HG03103 (cell line): ENCODE measurements at regions not wholly inside any gene's neighbourhood (a gene's known extent, or its start where the extent isn't known, plus 50 kb on each side); places are given as distances from the start of the nearest gene placed in this dataset.

Experiments used
- ATAC-seq: cut with Tn5 transposase; IDR thresholded peaks from one replicate; pipeline ENCODE4 v1.9.1; 2021; ENCODE audit warnings: low read depth; ENCODE audit not compliant: unreplicated experiment

- ATAC-seq = no peak
Measured at GRCh38 chr13:97715763-97716162, 237.7 kb upstream of the IPO5 start.

GRCh38 chr13:97716746-97717145 lies 236.7 kb upstream of the IPO5 start:
- ATAC-seq = no peak

GRCh38 chr13:97719736-97720135 lies 233.7 kb upstream of the IPO5 start:
- no peak for ATAC-seq

GRCh38 chr13:97720896-97721295 lies 232.6 kb upstream of the IPO5 start:
- no peak for ATAC-seq

- no peak for ATAC-seq
Measured at GRCh38 chr13:97723655-97724054, 229.8 kb upstream of the IPO5 start.

GRCh38 chr13:97724450-97724849 lies 229.0 kb upstream of the IPO5 start:
- no peak for ATAC-seq

DNA sequence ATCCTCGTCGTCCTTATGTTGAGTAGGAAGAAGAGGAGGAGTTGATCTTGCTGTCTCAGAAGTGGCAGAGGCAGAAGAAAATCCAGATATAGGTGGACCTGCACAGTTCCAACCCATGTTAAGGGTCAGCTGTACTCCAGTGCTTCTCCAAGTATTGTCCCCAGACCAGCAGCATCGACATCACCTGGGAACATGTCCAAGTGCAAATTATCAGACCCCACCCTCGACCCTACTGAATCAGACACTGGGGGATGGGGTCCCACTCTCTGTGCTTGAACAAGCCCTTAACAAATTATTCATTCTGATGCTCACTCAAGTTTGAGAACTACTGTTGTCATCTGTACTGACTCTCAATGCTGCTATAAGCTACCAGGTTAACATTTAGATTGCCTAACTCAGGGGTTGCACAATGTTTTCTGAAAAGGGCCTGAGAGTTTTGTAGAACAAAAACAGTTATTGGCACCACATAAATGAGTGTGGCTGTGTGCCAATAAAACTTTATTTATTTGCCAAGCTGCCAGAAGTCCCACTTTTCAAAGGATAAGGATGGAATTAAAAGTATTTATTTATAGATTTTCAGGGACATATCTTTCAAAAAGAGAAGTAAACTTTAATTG lies 226.7 kb upstream of the IPO5 start:
- no peak for ATAC-seq

DNA sequence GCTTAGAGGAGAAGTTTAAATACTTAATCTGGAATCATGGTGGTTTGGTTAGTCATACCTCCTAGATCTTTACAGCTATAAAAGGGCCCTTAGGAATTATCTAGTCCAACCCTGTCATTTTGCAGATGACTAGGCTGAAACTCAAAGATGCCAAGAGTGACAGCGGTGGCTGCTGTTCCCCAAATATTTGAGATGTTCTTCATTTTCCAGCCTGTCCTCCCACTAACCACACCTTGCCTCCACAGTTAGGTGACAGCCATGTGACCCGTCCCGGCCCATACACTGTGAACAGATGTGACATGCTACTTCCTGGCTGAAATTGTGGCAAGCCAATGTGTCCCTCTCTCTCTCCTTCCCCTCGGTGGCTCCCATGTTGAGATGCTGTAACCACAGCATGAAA lies 225.5 kb upstream of the IPO5 start:
- no peak for ATAC-seq

DNA sequence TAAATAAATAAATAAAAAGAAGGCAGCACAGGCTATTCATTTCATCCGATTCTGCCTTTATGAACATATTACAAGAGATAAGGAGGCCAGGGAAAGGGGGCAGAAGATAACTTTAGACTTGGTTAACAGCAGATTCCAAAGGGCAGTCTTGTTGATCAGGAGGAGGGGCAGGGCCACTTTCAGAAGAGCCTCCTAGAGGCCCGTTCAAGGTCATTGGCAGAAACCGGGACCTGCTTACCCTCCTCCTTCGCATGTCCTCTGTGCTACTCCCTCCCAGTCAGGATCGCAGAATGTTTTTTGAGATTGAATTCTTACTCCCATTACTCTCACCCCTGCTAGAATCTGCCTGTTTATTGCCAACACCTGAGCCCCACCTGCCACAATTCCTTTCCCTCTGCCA lies 217.0 kb upstream of the IPO5 start:
- no peak for ATAC-seq

- ATAC-seq = no peak
Measured at GRCh38 chr13:97742084-97742483, 211.4 kb upstream of the IPO5 start.

DNA sequence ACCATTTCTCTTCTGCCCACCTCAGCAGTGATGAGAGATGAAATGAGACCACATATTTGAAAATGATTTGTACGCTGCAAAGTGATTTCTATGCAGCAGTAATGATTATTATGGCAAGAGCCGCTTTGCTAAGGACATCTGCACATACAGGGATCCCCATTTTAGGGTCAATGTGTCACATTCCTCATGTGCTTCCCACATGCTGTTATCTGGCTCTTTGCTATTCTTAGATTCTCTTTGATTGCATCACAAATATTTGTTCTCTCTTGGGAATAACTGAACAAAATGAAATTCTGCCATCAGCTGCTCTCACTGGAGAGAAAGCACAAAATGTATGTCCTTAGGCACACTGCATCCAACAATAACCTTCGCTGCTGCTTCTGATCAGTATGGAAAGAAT lies 209.5 kb upstream of the IPO5 start:
- no peak for ATAC-seq

- no peak for ATAC-seq
Measured at GRCh38 chr13:97746649-97747048, 206.8 kb upstream of the IPO5 start.

DNA sequence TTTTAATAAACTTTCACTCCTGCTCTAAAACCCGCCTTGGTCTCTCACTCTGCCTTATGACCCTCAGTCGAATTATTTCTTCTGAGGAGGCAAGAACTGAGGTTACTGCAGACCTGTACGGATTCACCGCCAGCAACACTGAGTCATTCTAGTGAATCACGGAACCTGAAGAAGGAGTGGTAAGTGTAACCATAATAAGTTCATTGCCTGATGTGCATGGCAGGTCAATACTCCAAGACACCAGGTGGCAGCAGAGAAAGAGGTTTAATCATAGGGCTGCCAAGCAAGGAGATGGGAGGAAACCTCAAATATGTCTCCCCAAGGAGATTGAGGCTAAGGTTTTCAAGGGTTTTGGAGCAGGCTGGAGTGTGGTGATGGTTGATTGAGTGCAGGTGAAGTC lies 204.3 kb upstream of the IPO5 start:
- no peak for ATAC-seq

DNA sequence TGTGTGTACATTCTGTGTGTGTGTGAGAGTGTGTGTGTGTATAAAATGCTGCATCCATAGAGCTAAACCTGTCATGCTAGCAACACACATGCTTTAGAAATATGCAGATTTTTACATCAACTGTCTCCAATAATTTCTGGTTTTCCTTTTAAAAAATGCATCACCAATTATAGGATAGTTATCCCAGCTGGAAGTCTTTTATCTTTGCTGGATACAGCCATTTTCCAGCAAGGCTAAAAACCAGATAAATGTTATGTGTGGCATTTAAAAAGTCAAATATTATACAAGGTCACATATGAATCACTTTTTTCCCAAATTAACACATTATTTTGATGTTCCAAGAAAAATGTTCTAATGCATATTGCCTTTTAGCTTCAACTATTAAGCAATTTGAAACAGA lies 202.0 kb upstream of the IPO5 start:
- no peak for ATAC-seq

DNA sequence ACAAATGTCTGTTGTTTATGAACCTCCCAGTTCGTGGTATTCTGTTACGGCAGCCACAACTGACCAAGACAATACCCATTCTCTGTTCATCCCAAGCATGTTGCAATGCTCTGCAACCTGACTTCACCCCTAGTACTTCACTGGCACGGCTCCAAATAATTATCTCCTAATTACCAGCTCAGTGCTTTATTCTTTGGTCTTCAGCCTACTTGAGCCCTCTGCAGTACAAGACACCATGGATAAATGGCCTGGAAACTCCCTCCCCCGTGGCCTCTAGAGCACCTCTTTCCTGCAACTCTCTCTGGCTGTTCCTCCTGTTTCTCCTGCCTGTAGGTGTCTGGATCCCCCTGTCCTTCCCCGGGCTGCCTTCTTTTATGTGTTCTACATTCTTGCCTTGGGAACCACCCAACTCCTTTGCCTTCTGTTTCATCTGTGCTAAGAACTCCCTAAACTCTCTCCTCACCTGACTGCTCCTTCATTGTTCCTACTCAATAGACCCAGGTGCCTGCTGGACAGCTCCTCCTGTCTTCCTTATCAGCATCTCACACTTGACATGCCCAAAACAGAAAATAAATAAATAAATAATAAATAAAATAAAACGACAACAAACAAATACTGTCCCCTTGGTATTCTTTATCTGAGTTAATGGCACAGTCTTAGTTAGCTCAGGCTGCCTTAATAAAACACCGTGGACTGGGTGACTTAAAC lies 200.4 kb upstream of the IPO5 start:
- no peak for ATAC-seq

GRCh38 chr13:97753942-97754670 lies 199.4 kb upstream of the IPO5 start:
- no peak for ATAC-seq

GRCh38 chr13:97757807-97758206 lies 195.7 kb upstream of the IPO5 start:
- ATAC-seq = no peak

- ATAC-seq = no peak
Measured at GRCh38 chr13:97758317-97758716, 195.2 kb upstream of the IPO5 start.

- no peak for ATAC-seq
Measured at GRCh38 chr13:97761796-97762540, 191.5 kb upstream of the IPO5 start.

GRCh38 chr13:97766749-97767148 lies 186.7 kb upstream of the IPO5 start:
- ATAC-seq = no peak

GRCh38 chr13:97768134-97768533 lies 185.3 kb upstream of the IPO5 start:
- no peak for ATAC-seq
